Heart left ventricle (tissue), 16 donors: ENCODE measurements at regions not wholly inside any gene's neighbourhood (a gene's known extent, or its start where the extent isn't known, plus 50 kb on each side); places are given as distances from the start of the nearest gene placed in this dataset.

Experiments used
- ATAC-seq, 4 donors: fragments of 200-7000 bp; cut with Tn5 transposase; one replicate each; pipeline ENCODE4 v1.9.1; 2020 to 2022; ENCODE audit warnings: moderate library complexity in 4 of 4, mild to moderate bottlenecking in 3 of 4, moderate number of reproducible peaks in 1 of 4
- DNase-seq, 5 donors: peaks; one replicate each; pipeline ENCODE4 v3.0.0-alpha.2; 2020
- H3K27ac ChIP-seq, 12 donors: fragments of 200-600 bp; sonication (generic) in 4 of 12; one replicate each; pipeline versions ENCODE4 v1.5.0 to v1.8.0; 2016 to 2022; ENCODE audit warnings: mild to moderate bottlenecking in 2 of 12
- H3K27me3 ChIP-seq, 9 donors: fragments of 200-600 bp; sonication (generic) in 2 of 9; one replicate each; pipeline versions ENCODE4 v1.5.1 to v1.8.0; 2016 to 2022; ENCODE audit warnings: mild to moderate bottlenecking in 3 of 9
- H3K36me3 ChIP-seq, 9 donors: fragments of 200-600 bp; sonication (generic) in 2 of 9; one replicate each; pipeline versions ENCODE4 v1.5.0 to v1.8.0; 2018 to 2022; ENCODE audit warnings: mild to moderate bottlenecking in 2 of 9
- H3K4me1 ChIP-seq, 12 donors: fragments of 200-600 bp; sonication (generic) in 4 of 12; one replicate each; pipeline versions ENCODE4 v1.5.0 to v1.8.0; 2016 to 2022; ENCODE audit warnings: mild to moderate bottlenecking in 3 of 12
- H3K4me3 ChIP-seq, 12 donors: fragments of 200-600 bp; sonication (generic) in 4 of 12; one replicate each; pipeline versions ENCODE4 v1.5.0 to v1.8.0; 2017 to 2022; ENCODE audit warnings: mild to moderate bottlenecking in 9 of 12, moderate library complexity in 4 of 12
- H3K9me3 ChIP-seq, 12 donors: fragments of 200-600 bp; sonication (generic) in 4 of 12; one replicate each; pipeline versions ENCODE4 v1.5.0 to v1.8.0; 2016 to 2022; ENCODE audit warnings: mild to moderate bottlenecking in 1 of 12
- POLR2A ChIP-seq, 2 donors: fragments of 450-650 bp; IDR thresholded peaks; one replicate each; pipeline ENCODE4 v1.6.1; 2017; ENCODE audit warnings: antibody characterized with exemption in 2 of 2, mild to moderate bottlenecking in 2 of 2, moderate library complexity in 2 of 2
- WGBS, 4 donors: extraction: QIAGEN DNeasy Blood & Tissue Kit in 2 of 4; methylation state at CpG; one replicate each; pipeline versions ENCODE4 v1.1.5 to v1.1.7; 2013 to 2018; 5-methylcytosine and 5-hydroxymethylcytosine counted together
- intact Hi-C, 10 donors: fragments of 100-400 bp; cut with DNase I; formaldehyde crosslinking; loops; one replicate each; pipeline versions ENCODE4 v1.11.1 to v1.14.2; 2022
- TF ChIP-seq, protein P1 (sequence below), 12 donors: fragments of 200-600 bp; sonication (generic) in 4 of 12; IDR thresholded peaks; one replicate each; pipeline versions ENCODE4 v1.5.0 to v1.8.0; 2018 to 2022; ENCODE audit warnings: antibody characterized with exemption in 12 of 12, mild to moderate bottlenecking in 5 of 12
- donor health status: ischemic (EF 13 %, LVEDD 7.1; RV severe dilation, severe dysfunction).
- donor health status: healthy with polysubstance abuse.
- donor health status: DM: no; HTN: yes; CAD: no.
- donor health status: DM: no; HTN: no; CAD: no.
- donor health status: ischemic (EF 25% LVEDD 6.9; RV normal size, moderate dysfunction).
- donor health status: ischemic (EF 25% LVEDD 5.7; RV mildly dilated, moderate dysfunction).
- donor health status: healthy.
- donor health status: DM: yes; HTN: yes; CAD: no.
- donor health status: ischemic (EF 35%, LVEDD 5.7; RV mildly dilated, moderate dysfunction).
- donor health status: nonischemic (EF 11% LVEDD 7.7; RV severe dilation, severe dysfunction).
- donor health status: DM: yes; HTN: yes; CAD: no.
- donor health status: PGD.
- donor health status: ischemic (EF 29% LVEDD 5.4; RV normal size, mild dysfunction).
- donor health status: nonischemic (EF 23%, LVEDD 6.1; RV moderate dilation, normal function).

- H3K36me3 ChIP-seq = no peaks in the 10 kb centered on the region
- intact Hi-C loops = no loop called here
- TF ChIP-seq POLR2A (IDR thresholded peaks at IDR 0.05) = no peak
- TF ChIP-seq, protein P1, sequence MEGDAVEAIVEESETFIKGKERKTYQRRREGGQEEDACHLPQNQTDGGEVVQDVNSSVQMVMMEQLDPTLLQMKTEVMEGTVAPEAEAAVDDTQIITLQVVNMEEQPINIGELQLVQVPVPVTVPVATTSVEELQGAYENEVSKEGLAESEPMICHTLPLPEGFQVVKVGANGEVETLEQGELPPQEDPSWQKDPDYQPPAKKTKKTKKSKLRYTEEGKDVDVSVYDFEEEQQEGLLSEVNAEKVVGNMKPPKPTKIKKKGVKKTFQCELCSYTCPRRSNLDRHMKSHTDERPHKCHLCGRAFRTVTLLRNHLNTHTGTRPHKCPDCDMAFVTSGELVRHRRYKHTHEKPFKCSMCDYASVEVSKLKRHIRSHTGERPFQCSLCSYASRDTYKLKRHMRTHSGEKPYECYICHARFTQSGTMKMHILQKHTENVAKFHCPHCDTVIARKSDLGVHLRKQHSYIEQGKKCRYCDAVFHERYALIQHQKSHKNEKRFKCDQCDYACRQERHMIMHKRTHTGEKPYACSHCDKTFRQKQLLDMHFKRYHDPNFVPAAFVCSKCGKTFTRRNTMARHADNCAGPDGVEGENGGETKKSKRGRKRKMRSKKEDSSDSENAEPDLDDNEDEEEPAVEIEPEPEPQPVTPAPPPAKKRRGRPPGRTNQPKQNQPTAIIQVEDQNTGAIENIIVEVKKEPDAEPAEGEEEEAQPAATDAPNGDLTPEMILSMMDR (IDR thresholded peaks at IDR 0.05) = no peak
- 64 to 83% (median 75%) methylated on average over 7 to 9 of the region's 9 CpGs for WGBS, 4 donors
- H3K4me3 ChIP-seq = no peak overlapping the region
- DNase-seq = no peak
- ATAC-seq = no peak
- H3K4me1 ChIP-seq = no peaks in the 10 kb centered on the region
- no peaks in the 10 kb centered on the region for H3K9me3 ChIP-seq
- H3K27ac ChIP-seq = no peak overlapping the region
- peaks cover 0 to 11% (median 0%) of the 10 kb centered on the region in 9 donors for H3K27me3 ChIP-seq
Measured at GRCh38 chr6:3571836-3572235, 115.0 kb upstream of the SLC22A23 start.

DNA sequence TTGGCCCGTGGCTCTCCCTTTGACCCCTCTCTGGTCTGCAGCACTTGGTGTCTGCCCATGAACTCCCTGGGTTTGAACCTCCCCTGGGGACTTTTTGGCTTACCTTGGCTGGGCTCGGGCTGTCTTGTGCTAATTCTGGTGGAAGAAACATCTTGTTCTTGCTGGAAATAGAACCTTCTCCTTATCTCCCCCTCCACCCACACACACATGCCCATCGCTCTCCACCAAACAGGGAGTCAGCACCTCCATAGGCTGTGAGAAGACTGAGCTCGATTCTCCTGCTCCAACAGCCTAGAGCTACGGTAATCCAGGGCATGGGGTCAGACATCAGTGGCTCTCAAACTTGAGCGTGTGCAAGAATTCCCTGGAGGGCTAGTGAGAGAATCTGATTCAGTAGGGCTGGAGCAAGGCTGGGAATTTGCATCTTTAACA, 114.4 kb upstream of the SLC22A23 start:
- whole genome bisulfite sequencing, 4 donors = 48 to 56% (median 52%) methylated on average over 6 of the region's 6 CpGs
- Histone ChIP-seq H3K4me1 (no peaks in the 10 kb centered on the region), H3K4me3 (no peak overlapping the region), H3K27ac (no peak overlapping the region), H3K27me3 (peaks cover 0 to 11% (median 0%) of the 10 kb centered on the region in 9 donors), H3K36me3 (no peaks in the 10 kb centered on the region), H3K9me3 (no peaks in the 10 kb centered on the region)
- DNase-seq (no peak), ATAC-seq (peak in 1 of 4 donors; percentile 34)
- no peak for TF ChIP-seq POLR2A (IDR thresholded peaks at IDR 0.05)
- TF ChIP-seq, protein P1 (IDR thresholded peaks at IDR 0.05) = no peak
- intact Hi-C loops = no loop called here

GRCh38 chr6:3569816-3570215, 113.0 kb upstream of the SLC22A23 start:
- 85 to 91% (median 89%) methylated on average over 1 of the region's 1 CpG for WGBS, 4 donors
- no peak for TF ChIP-seq POLR2A (IDR thresholded peaks at IDR 0.05)
- TF ChIP-seq, protein P1 (IDR thresholded peaks at IDR 0.05) = no peak
- H3K27me3 ChIP-seq = peaks cover 0 to 3% (median 0%) of the 10 kb centered on the region in 9 donors
- no peak for ATAC-seq
- no peak for DNase-seq
- no peak overlapping the region for H3K27ac ChIP-seq
- no peaks in the 10 kb centered on the region for H3K4me1 ChIP-seq
- no peaks in the 10 kb centered on the region for H3K9me3 ChIP-seq
- intact Hi-C loops = no loop called here
- H3K4me3 ChIP-seq = no peak overlapping the region
- no peaks in the 10 kb centered on the region for H3K36me3 ChIP-seq

GRCh38 chr6:3568396-3569082, 111.7 kb upstream of the SLC22A23 start:
- intact Hi-C loops = no loop called here
- ATAC-seq (no peak), DNase-seq (no peak)
- WGBS, 4 donors = 67 to 70% (median 69%) methylated on average over 6 to 7 of the region's 7 CpGs
- Histone ChIP-seq H3K27me3 (peaks cover 0 to 2% (median 0%) of the 10 kb centered on the region in 9 donors), H3K9me3 (no peaks in the 10 kb centered on the region), H3K4me1 (no peaks in the 10 kb centered on the region), H3K27ac (no peak overlapping the region), H3K36me3 (no peaks in the 10 kb centered on the region), H3K4me3 (no peak overlapping the region)
- no peak for TF ChIP-seq POLR2A (IDR thresholded peaks at IDR 0.05)
- TF ChIP-seq, protein P1 (IDR thresholded peaks at IDR 0.05) = no peak
